ENCODE measurements at regions not wholly inside any gene's neighbourhood (a gene's known extent, or its start where the extent isn't known, plus 50 kb on each side); places are given as distances from the start of the nearest gene placed in this dataset.

- Histone ChIP-seq H3K4me1 (ENCODE audit: control insufficient read depth in 2 of 2, insufficient read depth in 2 of 2, low read length in 2 of 2) (no peaks in the 10 kb centered on the region), H3K27me3 (ENCODE audit: control insufficient read depth in 2 of 2, insufficient read depth in 1 of 2, low read length in 1 of 2) (no peaks in the 10 kb centered on the region), H3K4me3 (ENCODE audit: low read length in 2 of 2) (no peak overlapping the region), H3K36me3 (ENCODE audit: control insufficient read depth in 2 of 2, insufficient read depth in 2 of 2, low read length in 1 of 2) (no peaks in the 10 kb centered on the region), H3K27ac (ENCODE audit: low read depth in 1 of 2, low read length in 1 of 2) (no peak overlapping the region), H3K9me3 (ENCODE audit: control insufficient read depth in 2 of 2, insufficient read depth in 1 of 2, low read length in 1 of 2) (peaks cover 0 to 7% of the 10 kb centered on the region in 2 donors)
- DNase-seq (ENCODE audit: low read depth in 6 of 9, low spot score in 9 of 9): no peak
- 93% methylated on average over 1 of the region's 1 CpG for WGBS
These were observed 156.5 kb downstream of the KCTD12 start for GRCh38 chr13:76729691-76730090.

- whole genome bisulfite sequencing: 91% methylated on average over 1 of the region's 1 CpG
- Histone ChIP-seq H3K9me3 (ENCODE audit: control insufficient read depth in 2 of 2, insufficient read depth in 1 of 2, low read length in 1 of 2) (peaks cover 0 to 7% of the 10 kb centered on the region in 2 donors), H3K4me3 (ENCODE audit: low read length in 2 of 2) (no peak overlapping the region), H3K27me3 (ENCODE audit: control insufficient read depth in 2 of 2, insufficient read depth in 1 of 2, low read length in 1 of 2) (no peaks in the 10 kb centered on the region), H3K27ac (ENCODE audit: low read depth in 1 of 2, low read length in 1 of 2) (no peak overlapping the region), H3K4me1 (ENCODE audit: control insufficient read depth in 2 of 2, insufficient read depth in 2 of 2, low read length in 2 of 2) (peaks cover 3 to 15% of the 10 kb centered on the region in 2 donors), H3K36me3 (ENCODE audit: control insufficient read depth in 2 of 2, insufficient read depth in 2 of 2, low read length in 1 of 2) (no peaks in the 10 kb centered on the region)
- DNase-seq (ENCODE audit: low read depth in 6 of 9, low spot score in 9 of 9): no peak
These were observed 160.3 kb downstream of the KCTD12 start for GRCh38 chr13:76725896-76726295.

GRCh38 chr13:76725211-76725610 lies 161.0 kb downstream of the KCTD12 start:
- no peak overlapping the region for H3K4me3 ChIP-seq (ENCODE audit: low read length in 2 of 2)
- peaks cover 3 to 15% of the 10 kb centered on the region in 2 donors for H3K4me1 ChIP-seq (ENCODE audit: control insufficient read depth in 2 of 2, insufficient read depth in 2 of 2, low read length in 2 of 2)
- H3K36me3 ChIP-seq (ENCODE audit: control insufficient read depth in 2 of 2, insufficient read depth in 2 of 2, low read length in 1 of 2): no peaks in the 10 kb centered on the region
- H3K9me3 ChIP-seq (ENCODE audit: control insufficient read depth in 2 of 2, insufficient read depth in 1 of 2, low read length in 1 of 2): peaks cover 0 to 7% of the 10 kb centered on the region in 2 donors
- 53% methylated on average over 1 of the region's 1 CpG for whole genome bisulfite sequencing
- DNase-seq (ENCODE audit: low read depth in 6 of 9, low spot score in 9 of 9): no peak
- no peaks in the 10 kb centered on the region for H3K27me3 ChIP-seq (ENCODE audit: control insufficient read depth in 2 of 2, insufficient read depth in 1 of 2, low read length in 1 of 2)
- no peak overlapping the region for H3K27ac ChIP-seq (ENCODE audit: low read depth in 1 of 2, low read length in 1 of 2)

- Histone ChIP-seq H3K27me3 (ENCODE audit: control insufficient read depth in 2 of 2, insufficient read depth in 1 of 2, low read length in 1 of 2) (no peaks in the 10 kb centered on the region), H3K36me3 (ENCODE audit: control insufficient read depth in 2 of 2, insufficient read depth in 2 of 2, low read length in 1 of 2) (no peaks in the 10 kb centered on the region), H3K4me3 (ENCODE audit: low read length in 2 of 2) (no peak overlapping the region), H3K9me3 (ENCODE audit: control insufficient read depth in 2 of 2, insufficient read depth in 1 of 2, low read length in 1 of 2) (peaks cover 0 to 7% of the 10 kb centered on the region in 2 donors), H3K27ac (ENCODE audit: low read depth in 1 of 2, low read length in 1 of 2) (no peak overlapping the region), H3K4me1 (ENCODE audit: control insufficient read depth in 2 of 2, insufficient read depth in 2 of 2, low read length in 2 of 2) (peaks cover 3 to 15% of the 10 kb centered on the region in 2 donors)
- WGBS: 79% methylated on average over 2 of the region's 2 CpGs
- DNase-seq (ENCODE audit: low read depth in 6 of 9, low spot score in 9 of 9): no peak
These were observed 161.8 kb downstream of the KCTD12 start for GRCh38 chr13:76724421-76724820.

GRCh38 chr13:76723551-76724232 lies 162.5 kb downstream of the KCTD12 start:
- peaks cover 0 to 7% of the 10 kb centered on the region in 2 donors for H3K9me3 ChIP-seq (ENCODE audit: control insufficient read depth in 2 of 2, insufficient read depth in 1 of 2, low read length in 1 of 2)
- H3K27ac ChIP-seq (ENCODE audit: low read depth in 1 of 2, low read length in 1 of 2): peak overlapping the region; percentile 32 to 46
- H3K4me1 ChIP-seq (ENCODE audit: control insufficient read depth in 2 of 2, insufficient read depth in 2 of 2, low read length in 2 of 2): peaks cover 3 to 15% of the 10 kb centered on the region in 2 donors
- H3K27me3 ChIP-seq (ENCODE audit: control insufficient read depth in 2 of 2, insufficient read depth in 1 of 2, low read length in 1 of 2): no peaks in the 10 kb centered on the region
- no peak overlapping the region for H3K4me3 ChIP-seq (ENCODE audit: low read length in 2 of 2)
- 17% methylated on average over 5 of the region's 5 CpGs for WGBS
- H3K36me3 ChIP-seq (ENCODE audit: control insufficient read depth in 2 of 2, insufficient read depth in 2 of 2, low read length in 1 of 2): no peaks in the 10 kb centered on the region
- DNase-seq (ENCODE audit: low read depth in 6 of 9, low spot score in 9 of 9): peak; percentile 15 to 77 (median 39)

- no peaks in the 10 kb centered on the region for H3K27me3 ChIP-seq (ENCODE audit: control insufficient read depth in 2 of 2, insufficient read depth in 1 of 2, low read length in 1 of 2)
- WGBS: 95% methylated on average over 1 of the region's 1 CpG
These were observed 163.4 kb downstream of the KCTD12 start for GRCh38 chr13:76722782-76723181.

GRCh38 chr13:76720821-76721220 lies 165.4 kb downstream of the KCTD12 start:
- 95% methylated on average over 1 of the region's 1 CpG for WGBS
- Histone ChIP-seq H3K36me3 (ENCODE audit: control insufficient read depth in 2 of 2, insufficient read depth in 2 of 2, low read length in 1 of 2) (no peaks in the 10 kb centered on the region), H3K27me3 (ENCODE audit: control insufficient read depth in 2 of 2, insufficient read depth in 1 of 2, low read length in 1 of 2) (no peaks in the 10 kb centered on the region), H3K27ac (ENCODE audit: low read depth in 1 of 2, low read length in 1 of 2) (no peak overlapping the region), H3K9me3 (ENCODE audit: control insufficient read depth in 2 of 2, insufficient read depth in 1 of 2, low read length in 1 of 2) (no peaks in the 10 kb centered on the region), H3K4me1 (ENCODE audit: control insufficient read depth in 2 of 2, insufficient read depth in 2 of 2, low read length in 2 of 2) (peaks cover 3 to 15% of the 10 kb centered on the region in 2 donors), H3K4me3 (ENCODE audit: low read length in 2 of 2) (no peak overlapping the region)
- DNase-seq (ENCODE audit: low read depth in 6 of 9, low spot score in 9 of 9): no peak

More at GRCh38 chr13:76722782-76723181, 163.4 kb downstream of the KCTD12 start:
- Histone ChIP-seq H3K9me3 (ENCODE audit: control insufficient read depth in 2 of 2, insufficient read depth in 1 of 2, low read length in 1 of 2) (peaks cover 0 to 2% of the 10 kb centered on the region in 2 donors), H3K4me3 (ENCODE audit: low read length in 2 of 2) (no peak overlapping the region), H3K27ac (ENCODE audit: low read depth in 1 of 2, low read length in 1 of 2) (no peak overlapping the region), H3K36me3 (ENCODE audit: control insufficient read depth in 2 of 2, insufficient read depth in 2 of 2, low read length in 1 of 2) (no peaks in the 10 kb centered on the region), H3K4me1 (ENCODE audit: control insufficient read depth in 2 of 2, insufficient read depth in 2 of 2, low read length in 2 of 2) (peaks cover 3 to 15% of the 10 kb centered on the region in 2 donors)
- DNase-seq (ENCODE audit: low read depth in 6 of 9, low spot score in 9 of 9): no peak

- H3K4me3 ChIP-seq (ENCODE audit: low read length in 2 of 2): no peak overlapping the region
- no peaks in the 10 kb centered on the region for H3K9me3 ChIP-seq (ENCODE audit: control insufficient read depth in 2 of 2, insufficient read depth in 1 of 2, low read length in 1 of 2)
- peaks cover 3 to 15% of the 10 kb centered on the region in 2 donors for H3K4me1 ChIP-seq (ENCODE audit: control insufficient read depth in 2 of 2, insufficient read depth in 2 of 2, low read length in 2 of 2)
- H3K27ac ChIP-seq (ENCODE audit: low read depth in 1 of 2, low read length in 1 of 2): no peak overlapping the region
- WGBS: 100% methylated on average over 1 of the region's 1 CpG
- no peaks in the 10 kb centered on the region for H3K27me3 ChIP-seq (ENCODE audit: control insufficient read depth in 2 of 2, insufficient read depth in 1 of 2, low read length in 1 of 2)
- H3K36me3 ChIP-seq (ENCODE audit: control insufficient read depth in 2 of 2, insufficient read depth in 2 of 2, low read length in 1 of 2): no peaks in the 10 kb centered on the region
- no peak for DNase-seq (ENCODE audit: low read depth in 6 of 9, low spot score in 9 of 9)
These were observed 165.8 kb downstream of the KCTD12 start for GRCh38 chr13:76720416-76720815.

GRCh38 chr13:76719955-76720354 lies 166.2 kb downstream of the KCTD12 start:
- H3K4me1 ChIP-seq (ENCODE audit: control insufficient read depth in 2 of 2, insufficient read depth in 2 of 2, low read length in 2 of 2): peaks cover 3 to 15% of the 10 kb centered on the region in 2 donors
- DNase-seq (ENCODE audit: low read depth in 6 of 9, low spot score in 9 of 9): no peak
- H3K4me3 ChIP-seq (ENCODE audit: low read length in 2 of 2): no peak overlapping the region
- no peaks in the 10 kb centered on the region for H3K9me3 ChIP-seq (ENCODE audit: control insufficient read depth in 2 of 2, insufficient read depth in 1 of 2, low read length in 1 of 2)
- WGBS: over 99% methylated on average over 2 of the region's 2 CpGs
- H3K36me3 ChIP-seq (ENCODE audit: control insufficient read depth in 2 of 2, insufficient read depth in 2 of 2, low read length in 1 of 2): no peaks in the 10 kb centered on the region
- no peak overlapping the region for H3K27ac ChIP-seq (ENCODE audit: low read depth in 1 of 2, low read length in 1 of 2)
- H3K27me3 ChIP-seq (ENCODE audit: control insufficient read depth in 2 of 2, insufficient read depth in 1 of 2, low read length in 1 of 2): no peaks in the 10 kb centered on the region

Data from thymus (tissue), 11 donors.